Astrocyte (in vitro differentiated cells and primary cell): ENCODE measurements at regions not wholly inside any gene's neighbourhood (a gene's known extent, or its start where the extent isn't known, plus 50 kb on each side); places are given as distances from the start of the nearest gene placed in this dataset.

ENCODE experiments used
- CTCF ChIP-seq: IDR thresholded peaks from 2 replicates; pipeline ENCODE4 v1.5.1; 2011; ENCODE audit warnings: low read depth, mild to moderate bottlenecking, inconsistent platforms, low read length, moderate library complexity; ENCODE audit not compliant: insufficient read depth
- EZH2 ChIP-seq: IDR thresholded peaks from 2 replicates; pipeline ENCODE4 v1.6.1; 2012; ENCODE audit warnings: mild to moderate bottlenecking, low read length, inconsistent platforms; ENCODE audit not compliant: insufficient read depth

- TF ChIP-seq CTCF (no peak), EZH2 (no peak)
Measured at GRCh38 chr21:36608041-36608896, 90.6 kb upstream of the SIM2 start.
